HepG2 (cell line): ENCODE measurements at regions not wholly inside any gene's neighbourhood (a gene's known extent, or its start where the extent isn't known, plus 50 kb on each side); places are given as distances from the start of the nearest gene placed in this dataset.
A peak's percentile ranks its signal among the peaks of the same experiment; 100 is the strongest.

Source experiments
- ATAC-seq: fragments of 200-7000 bp; cut with Tn5 transposase; 3 replicates; pipeline ENCODE4 v1.9.1; 2020; ENCODE audit warnings: mild to moderate bottlenecking, moderate library complexity
- BruUV-seq: library from RNA; stranded (reverse); fragments of 400-500 nt; replicated peaks from 2 replicates; lab custom pipeline; 2021; lab: Mats Ljungman, UMichigan
- CTCF ChIA-PET: fragments of 300-600 bp; formaldehyde crosslinking; extraction: SDS; loops from one replicate; lab custom pipeline; 2021; ENCODE audit warnings: low total read pairs, inconsistent platforms, low intra/inter-chr PET ratio; lab: Yijun Ruan, JAX
- POLR2A ChIA-PET: fragments of 350-600 bp; sonication (Branson Sonifier 250); formaldehyde crosslinking; loops from one replicate; lab custom pipeline; 2020; ENCODE audit warnings: antibody characterized with exemption, inconsistent platforms; lab: Yijun Ruan, JAX
- DNase-seq: peaks from one replicate; pipeline ENCODE4 v3.0.0-alpha.2; 2015; ENCODE audit warnings: low spot score
- FAIRE-seq: peaks from 3 replicates; lab custom pipeline; 2011; peaks lifted over from hg19 to GRCh38; lab: Jason Lieb, UNC
- H2AFZ ChIP-seq: one replicate; pipeline ENCODE4 v1.6.1; 2011; ENCODE audit warnings: low read length, inconsistent platforms
- H3K27ac ChIP-seq: fragments of 300-600 bp; 3 replicates; pipeline ENCODE4 v1.8.0; 2011; ENCODE audit warnings: mixed run types, mild to moderate bottlenecking, mixed read lengths, low read length, inconsistent platforms; ENCODE audit not compliant: insufficient read depth; ENCODE audit errors: extremely low read length
- H3K27me3 ChIP-seq, 2 experiments: fragments of 200-600 bp in 1 of 2; 2 replicates in 1 of 2; 3 replicates in 1 of 2; pipeline versions ENCODE4 v1.6.0 to v1.8.0; 2011; ENCODE audit warnings: low read length in 2 of 2, mild to moderate bottlenecking in 2 of 2, moderate library complexity in 2 of 2, inconsistent platforms in 1 of 2; ENCODE audit not compliant: insufficient read depth in 2 of 2, control insufficient read depth in 1 of 2
- H3K36me3 ChIP-seq, 2 experiments: fragments of 200-600 bp in 1 of 2; replicated peaks in 1 of 2; 2 replicates in 1 of 2; 3 replicates in 1 of 2; pipeline versions ENCODE4 v1.5.1 to v1.8.0; 2011; ENCODE audit warnings: low read length in 2 of 2, inconsistent platforms in 1 of 2; ENCODE audit not compliant: insufficient read depth in 2 of 2, control insufficient read depth in 1 of 2
- H3K4me1 ChIP-seq: 2 replicates; pipeline ENCODE4 v1.5.1; 2012; ENCODE audit warnings: low read length, inconsistent platforms; ENCODE audit not compliant: insufficient read depth
- H3K4me2 ChIP-seq: 2 replicates; pipeline ENCODE4 v1.6.0; 2011; ENCODE audit warnings: low read depth, low read length, inconsistent platforms
- H3K4me3 ChIP-seq, 3 experiments: fragments of 200-600 bp in 1 of 3; sonication (generic), shearing (Covaris generic) in 1 of 3; replicated peaks in 1 of 3; 2 replicates each; pipeline ENCODE4 v1.5.1; 2011 to 2016; ENCODE audit warnings: low read length in 3 of 3, inconsistent platforms in 2 of 3, low read depth in 2 of 3, mild to moderate bottlenecking in 2 of 3, control low read depth in 1 of 3, mixed read lengths in 1 of 3; ENCODE audit not compliant: insufficient read depth in 1 of 3
- H3K79me2 ChIP-seq: one replicate; pipeline ENCODE4 v1.6.1; 2011; ENCODE audit warnings: low read length, inconsistent platforms; ENCODE audit not compliant: insufficient read depth
- H3K9ac ChIP-seq: 2 replicates; pipeline ENCODE4 v1.6.0; 2011; ENCODE audit warnings: mild to moderate bottlenecking, low read depth, low read length, inconsistent platforms; ENCODE audit not compliant: insufficient read depth
- H3K9me3 ChIP-seq: 2 replicates; pipeline ENCODE4 v1.5.1; 2012; ENCODE audit warnings: mild to moderate bottlenecking, low read length
- H4K20me1 ChIP-seq: 2 replicates; pipeline ENCODE4 v1.6.0; 2011; ENCODE audit warnings: inconsistent platforms, mild to moderate bottlenecking, low read length, moderate library complexity; ENCODE audit not compliant: insufficient read depth
- ATF7 ChIP-seq, 2 experiments: fragments of 450-650 bp in 1 of 2; sonication (generic) in 1 of 2; formaldehyde crosslinking in 1 of 2; IDR thresholded peaks; 2 replicates each; pipeline versions ENCODE4 v1.4.0 to v1.6.1; 2016 to 2020; ENCODE audit warnings: antibody characterized with exemption in 1 of 2, mild to moderate bottlenecking in 1 of 2, missing genetic modification reagents in 1 of 2
- CCAR2 ChIP-seq: fragments of 200-400 bp; formaldehyde crosslinking; optimal IDR thresholded peaks from 2 replicates; pipeline ENCODE3; 2018; ENCODE audit warnings: low read depth, mild to moderate bottlenecking, low read length, moderate library complexity
- CEBPB ChIP-seq: IDR thresholded peaks from 2 replicates; pipeline ENCODE4 v1.6.1; 2011; ENCODE audit warnings: low read depth, low read length, improper control_type of control experiment, borderline replicate concordance
- CEBPG ChIP-seq: IDR thresholded peaks from 2 replicates; pipeline ENCODE4 v1.6.1; 2016
- HOXA3 ChIP-seq: sonication (generic); formaldehyde crosslinking; IDR thresholded peaks from 2 replicates; pipeline ENCODE4 v1.5.0; 2020; ENCODE audit warnings: missing genetic modification reagents
- PHF20 ChIP-seq: sonication (generic); formaldehyde crosslinking; IDR thresholded peaks from 2 replicates; pipeline ENCODE4 v1.5.0; 2020; ENCODE audit warnings: mild to moderate bottlenecking, missing genetic modification reagents
- SPEN ChIP-seq: sonication (generic); formaldehyde crosslinking; IDR thresholded peaks from 2 replicates; pipeline ENCODE4 v1.5.1; 2020; ENCODE audit warnings: low read depth, mild to moderate bottlenecking, missing genetic modification reagents
- ZNF121 ChIP-seq: sonication (generic); formaldehyde crosslinking; IDR thresholded peaks from 2 replicates; pipeline ENCODE4 v1.5.0; 2020; ENCODE audit warnings: mild to moderate bottlenecking, missing genetic modification reagents
- ZNF362 ChIP-seq: sonication (generic); formaldehyde crosslinking; IDR thresholded peaks from 2 replicates; pipeline ENCODE4 v1.4.0; 2020; ENCODE audit warnings: missing genetic modification reagents, mild to moderate bottlenecking, borderline replicate concordance
- ZNF567 ChIP-seq: sonication (generic); formaldehyde crosslinking; IDR thresholded peaks from 2 replicates; pipeline ENCODE4 v1.8.1; 2023; ENCODE audit warnings: mild to moderate bottlenecking, missing genetic modification reagents, borderline replicate concordance
- ZNF572 ChIP-seq: sonication (generic); formaldehyde crosslinking; IDR thresholded peaks from 2 replicates; pipeline ENCODE4 v1.5.1; 2020; ENCODE audit warnings: mild to moderate bottlenecking, missing genetic modification reagents
- WGBS: methylation state at CpG from one replicate; pipeline ENCODE4 v1.1.6; 2017; ENCODE audit warnings: low lambda C conversion rate; 5-methylcytosine and 5-hydroxymethylcytosine counted together
- in situ Hi-C: cut with HindIII; loops from 2 replicates; pipeline ENCODE4 v1.10.0; 2017; ENCODE audit warnings: low pct_unique_long_range_greater_than_20kb; ENCODE audit not compliant: extremely low pct_ligation_motif_present
- intact Hi-C: fragments of 100-400 bp; cut with micrococcal nuclease; formaldehyde crosslinking; loops from one replicate; pipeline ENCODE4 v1.10.0; 2022; ENCODE audit not compliant: unreplicated experiment
- TF ChIP-seq, protein P1 (sequence below): sonication (generic); formaldehyde crosslinking; conservative IDR thresholded peaks from 2 replicates; pipeline ENCODE4 v1.4.0; 2020; ENCODE audit warnings: missing genetic modification reagents
- TF ChIP-seq, protein P2 (sequence below): sonication (generic); formaldehyde crosslinking; IDR thresholded peaks from 2 replicates; pipeline ENCODE4 v1.4.0; 2020; ENCODE audit warnings: missing genetic modification reagents, borderline replicate concordance
- TF ChIP-seq, protein P3 (sequence below): sonication (generic); formaldehyde crosslinking; IDR thresholded peaks from 2 replicates; pipeline ENCODE4 v1.5.0; 2020; ENCODE audit warnings: missing genetic modification reagents, mild to moderate bottlenecking, borderline replicate concordance
- TF ChIP-seq, protein P4 (sequence below): sonication (generic); formaldehyde crosslinking; IDR thresholded peaks from 2 replicates; pipeline ENCODE4 v1.9.0; 2022; ENCODE audit warnings: missing genetic modification reagents, mild to moderate bottlenecking, borderline replicate concordance

DNA sequence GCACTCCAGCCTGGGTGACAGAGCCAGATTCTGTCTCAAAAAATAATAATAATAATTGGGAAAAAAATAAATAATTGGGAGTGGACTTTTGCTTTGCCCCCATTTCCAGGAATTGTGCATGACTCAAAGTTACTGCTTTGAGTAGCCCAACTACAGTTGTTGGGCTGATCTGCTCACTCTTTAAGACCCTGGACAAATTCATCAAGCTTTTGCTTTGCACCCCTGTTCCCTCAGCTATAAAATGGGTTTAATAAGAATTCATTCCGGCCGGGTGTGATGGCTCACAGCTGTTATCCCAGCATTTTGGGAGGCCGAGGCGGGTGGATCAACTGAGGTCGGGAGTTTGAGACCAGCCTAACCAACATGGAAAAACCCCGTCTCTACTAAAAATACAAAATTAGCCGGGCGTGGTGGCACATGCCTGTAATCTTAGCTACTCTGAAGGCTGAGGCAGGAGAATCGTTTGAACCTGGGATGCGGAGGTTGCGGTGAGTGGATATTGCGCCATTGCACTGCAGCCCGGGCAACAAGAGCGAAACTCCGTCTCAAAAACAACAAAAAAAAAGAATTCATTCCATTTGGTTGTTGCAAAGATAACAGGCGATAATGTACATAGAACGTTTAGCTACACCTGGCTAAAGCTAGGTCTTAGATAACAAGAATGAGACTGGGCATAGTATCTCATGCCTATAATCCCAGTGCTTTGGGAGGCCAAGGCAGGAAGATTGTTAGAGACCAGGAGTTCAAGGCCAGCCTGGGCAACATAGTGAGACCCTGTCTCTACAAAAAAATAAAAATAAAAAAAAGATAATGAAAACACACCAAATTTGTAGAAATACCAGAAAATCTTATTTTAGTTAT is 87.9 kb upstream of the ZNF217 start:
- in situ Hi-C loops = no loop called here
- BruUV-seq = no TSS peak
- Histone ChIP-seq H4K20me1 (no peaks in the 10 kb centered on the region), H3K27me3 (no peaks in the 10 kb centered on the region), H3K9me3 (no peaks in the 10 kb centered on the region), H3K27ac (no peak overlapping the region), H3K9ac (no peak overlapping the region), H3K36me3 (no peaks in the 10 kb centered on the region), H3K4me1 (peaks cover 54% of the 10 kb centered on the region), H2AFZ (no peak overlapping the region), H3K4me3 (no peak overlapping the region), H3K4me2 (no peak overlapping the region), H3K79me2 (no peaks in the 10 kb centered on the region)
- FAIRE-seq (no peak), ATAC-seq (no peak), DNase-seq (peak; percentile 35)
- CTCF ChIA-PET = no interaction called here
- 84% methylated on average over 17 of the region's 17 CpGs for WGBS
- POLR2A ChIA-PET = interaction anchor here (0.7 to 1.5 kb wide), 2 partner anchors 27 to 57 kb away, joined by 3 read pairs; no protein-coding TSS in a partner anchor
- intact Hi-C loops = no loop called here
- TF ChIP-seq PHF20 (CRISPR knock-in tag) (no peak), CEBPB (peak; percentile 52; the same call in 1 of the 2 replicates), HOXA3 (peak; percentile 45; the same call in 1 of the 2 replicates), CCAR2 (no peak), ZNF572 (CRISPR knock-in tag) (no peak), ZNF567 (CRISPR knock-in tag) (no peak), SPEN (CRISPR knock-in tag) (peak; percentile 18; the same call in 1 of the 2 replicates), ZNF121 (CRISPR knock-in tag) (peak; percentile 91), ATF7 (IDR thresholded peaks at IDR 0.05) (no peak), ATF7 (CRISPR knock-in tag; IDR thresholded peaks at IDR 0.05) (0 out of 2 replicates have a peak, but pooled peaks have one; percentile 22), CEBPG (CRISPR knock-in tag) (peak; percentile 34; the same call in 1 of the 2 replicates), ZNF362 (0 out of 2 replicates have a peak, but pooled peaks have one; percentile 47)
- TF ChIP-seq, protein P1, sequence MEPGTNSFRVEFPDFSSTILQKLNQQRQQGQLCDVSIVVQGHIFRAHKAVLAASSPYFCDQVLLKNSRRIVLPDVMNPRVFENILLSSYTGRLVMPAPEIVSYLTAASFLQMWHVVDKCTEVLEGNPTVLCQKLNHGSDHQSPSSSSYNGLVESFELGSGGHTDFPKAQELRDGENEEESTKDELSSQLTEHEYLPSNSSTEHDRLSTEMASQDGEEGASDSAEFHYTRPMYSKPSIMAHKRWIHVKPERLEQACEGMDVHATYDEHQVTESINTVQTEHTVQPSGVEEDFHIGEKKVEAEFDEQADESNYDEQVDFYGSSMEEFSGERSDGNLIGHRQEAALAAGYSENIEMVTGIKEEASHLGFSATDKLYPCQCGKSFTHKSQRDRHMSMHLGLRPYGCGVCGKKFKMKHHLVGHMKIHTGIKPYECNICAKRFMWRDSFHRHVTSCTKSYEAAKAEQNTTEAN (CRISPR knock-in tag) = no peak
- TF ChIP-seq, protein P2, sequence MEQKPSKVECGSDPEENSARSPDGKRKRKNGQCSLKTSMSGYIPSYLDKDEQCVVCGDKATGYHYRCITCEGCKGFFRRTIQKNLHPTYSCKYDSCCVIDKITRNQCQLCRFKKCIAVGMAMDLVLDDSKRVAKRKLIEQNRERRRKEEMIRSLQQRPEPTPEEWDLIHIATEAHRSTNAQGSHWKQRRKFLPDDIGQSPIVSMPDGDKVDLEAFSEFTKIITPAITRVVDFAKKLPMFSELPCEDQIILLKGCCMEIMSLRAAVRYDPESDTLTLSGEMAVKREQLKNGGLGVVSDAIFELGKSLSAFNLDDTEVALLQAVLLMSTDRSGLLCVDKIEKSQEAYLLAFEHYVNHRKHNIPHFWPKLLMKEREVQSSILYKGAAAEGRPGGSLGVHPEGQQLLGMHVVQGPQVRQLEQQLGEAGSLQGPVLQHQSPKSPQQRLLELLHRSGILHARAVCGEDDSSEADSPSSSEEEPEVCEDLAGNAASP (CRISPR knock-in tag) = no peak
- TF ChIP-seq, protein P3, sequence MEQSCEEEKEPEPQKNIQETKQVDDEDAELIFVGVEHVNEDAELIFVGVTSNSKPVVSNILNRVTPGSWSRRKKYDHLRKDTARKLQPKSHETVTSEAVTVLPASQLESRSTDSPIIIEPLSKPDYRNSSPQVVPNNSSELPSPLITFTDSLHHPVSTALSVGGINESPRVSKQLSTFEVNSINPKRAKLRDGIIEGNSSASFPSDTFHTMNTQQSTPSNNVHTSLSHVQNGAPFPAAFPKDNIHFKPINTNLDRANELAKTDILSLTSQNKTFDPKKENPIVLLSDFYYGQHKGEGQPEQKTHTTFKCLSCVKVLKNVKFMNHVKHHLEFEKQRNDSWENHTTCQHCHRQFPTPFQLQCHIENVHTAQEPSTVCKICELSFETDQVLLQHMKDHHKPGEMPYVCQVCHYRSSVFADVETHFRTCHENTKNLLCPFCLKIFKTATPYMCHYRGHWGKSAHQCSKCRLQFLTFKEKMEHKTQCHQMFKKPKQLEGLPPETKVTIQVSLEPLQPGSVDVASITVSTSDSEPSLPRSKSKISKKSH = 0 out of 2 replicates have a peak, but pooled peaks have one; percentile 24
- TF ChIP-seq, protein P4, sequence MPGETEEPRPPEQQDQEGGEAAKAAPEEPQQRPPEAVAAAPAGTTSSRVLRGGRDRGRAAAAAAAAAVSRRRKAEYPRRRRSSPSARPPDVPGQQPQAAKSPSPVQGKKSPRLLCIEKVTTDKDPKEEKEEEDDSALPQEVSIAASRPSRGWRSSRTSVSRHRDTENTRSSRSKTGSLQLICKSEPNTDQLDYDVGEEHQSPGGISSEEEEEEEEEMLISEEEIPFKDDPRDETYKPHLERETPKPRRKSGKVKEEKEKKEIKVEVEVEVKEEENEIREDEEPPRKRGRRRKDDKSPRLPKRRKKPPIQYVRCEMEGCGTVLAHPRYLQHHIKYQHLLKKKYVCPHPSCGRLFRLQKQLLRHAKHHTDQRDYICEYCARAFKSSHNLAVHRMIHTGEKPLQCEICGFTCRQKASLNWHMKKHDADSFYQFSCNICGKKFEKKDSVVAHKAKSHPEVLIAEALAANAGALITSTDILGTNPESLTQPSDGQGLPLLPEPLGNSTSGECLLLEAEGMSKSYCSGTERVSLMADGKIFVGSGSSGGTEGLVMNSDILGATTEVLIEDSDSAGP = no peak
